HepG2 (cell line): ENCODE measurements at regions not wholly inside any gene's neighbourhood (a gene's known extent, or its start where the extent isn't known, plus 50 kb on each side); places are given as distances from the start of the nearest gene placed in this dataset.

Experiments
- ATAC-seq: fragments of 200-7000 bp; cut with Tn5 transposase; 3 replicates; pipeline ENCODE4 v1.9.1; 2020; ENCODE audit warnings: mild to moderate bottlenecking, moderate library complexity
- BruUV-seq: library from RNA; stranded (reverse); fragments of 400-500 nt; replicated peaks from 2 replicates; lab custom pipeline; 2021; lab: Mats Ljungman, UMichigan
- CTCF ChIA-PET: fragments of 300-600 bp; formaldehyde crosslinking; extraction: SDS; loops from one replicate; lab custom pipeline; 2021; ENCODE audit warnings: low total read pairs, inconsistent platforms, low intra/inter-chr PET ratio; lab: Yijun Ruan, JAX
- POLR2A ChIA-PET: fragments of 350-600 bp; sonication (Branson Sonifier 250); formaldehyde crosslinking; loops from one replicate; lab custom pipeline; 2020; ENCODE audit warnings: antibody characterized with exemption, inconsistent platforms; lab: Yijun Ruan, JAX
- DNase-seq: peaks from one replicate; pipeline ENCODE4 v3.0.0-alpha.2; 2015; ENCODE audit warnings: low spot score
- FAIRE-seq: peaks from 3 replicates; lab custom pipeline; 2011; peaks lifted over from hg19 to GRCh38; lab: Jason Lieb, UNC
- H2AFZ ChIP-seq: one replicate; pipeline ENCODE4 v1.6.1; 2011; ENCODE audit warnings: low read length, inconsistent platforms
- H3K27ac ChIP-seq: fragments of 300-600 bp; 3 replicates; pipeline ENCODE4 v1.8.0; 2011; ENCODE audit warnings: mixed run types, mild to moderate bottlenecking, mixed read lengths, low read length, inconsistent platforms; ENCODE audit not compliant: insufficient read depth; ENCODE audit errors: extremely low read length
- H3K27me3 ChIP-seq, 2 experiments: fragments of 200-600 bp in 1 of 2; 2 replicates in 1 of 2; 3 replicates in 1 of 2; pipeline versions ENCODE4 v1.6.0 to v1.8.0; 2011; ENCODE audit warnings: low read length in 2 of 2, mild to moderate bottlenecking in 2 of 2, moderate library complexity in 2 of 2, inconsistent platforms in 1 of 2; ENCODE audit not compliant: insufficient read depth in 2 of 2, control insufficient read depth in 1 of 2
- H3K36me3 ChIP-seq, 2 experiments: fragments of 200-600 bp in 1 of 2; replicated peaks in 1 of 2; 2 replicates in 1 of 2; 3 replicates in 1 of 2; pipeline versions ENCODE4 v1.5.1 to v1.8.0; 2011; ENCODE audit warnings: low read length in 2 of 2, inconsistent platforms in 1 of 2; ENCODE audit not compliant: insufficient read depth in 2 of 2, control insufficient read depth in 1 of 2
- H3K4me1 ChIP-seq: 2 replicates; pipeline ENCODE4 v1.5.1; 2012; ENCODE audit warnings: low read length, inconsistent platforms; ENCODE audit not compliant: insufficient read depth
- H3K4me2 ChIP-seq: 2 replicates; pipeline ENCODE4 v1.6.0; 2011; ENCODE audit warnings: low read depth, low read length, inconsistent platforms
- H3K4me3 ChIP-seq, 3 experiments: fragments of 200-600 bp in 1 of 3; sonication (generic), shearing (Covaris generic) in 1 of 3; replicated peaks in 1 of 3; 2 replicates each; pipeline ENCODE4 v1.5.1; 2011 to 2016; ENCODE audit warnings: low read length in 3 of 3, inconsistent platforms in 2 of 3, low read depth in 2 of 3, mild to moderate bottlenecking in 2 of 3, control low read depth in 1 of 3, mixed read lengths in 1 of 3; ENCODE audit not compliant: insufficient read depth in 1 of 3
- H3K79me2 ChIP-seq: one replicate; pipeline ENCODE4 v1.6.1; 2011; ENCODE audit warnings: low read length, inconsistent platforms; ENCODE audit not compliant: insufficient read depth
- H3K9ac ChIP-seq: 2 replicates; pipeline ENCODE4 v1.6.0; 2011; ENCODE audit warnings: mild to moderate bottlenecking, low read depth, low read length, inconsistent platforms; ENCODE audit not compliant: insufficient read depth
- H3K9me3 ChIP-seq: 2 replicates; pipeline ENCODE4 v1.5.1; 2012; ENCODE audit warnings: mild to moderate bottlenecking, low read length
- H4K20me1 ChIP-seq: 2 replicates; pipeline ENCODE4 v1.6.0; 2011; ENCODE audit warnings: inconsistent platforms, mild to moderate bottlenecking, low read length, moderate library complexity; ENCODE audit not compliant: insufficient read depth
- AHR ChIP-seq: IDR thresholded peaks from 2 replicates; pipeline ENCODE4 v1.6.1; 2018; ENCODE audit warnings: missing genetic modification reagents, missing compliant biosample characterization
- ARNT2 ChIP-seq: sonication (generic); formaldehyde crosslinking; IDR thresholded peaks from 2 replicates; pipeline ENCODE4 v1.8.0; 2022; ENCODE audit warnings: mild to moderate bottlenecking, low read depth, missing genetic modification reagents, moderate library complexity
- BHLHE40 ChIP-seq: IDR thresholded peaks from 2 replicates; pipeline ENCODE4 v1.6.1; 2011; ENCODE audit warnings: low read length, improper control_type of control experiment
- CBX2 ChIP-seq, 2 experiments: fragments of 200-600 bp in 1 of 2; sonication (generic); formaldehyde crosslinking in 1 of 2; IDR thresholded peaks; 2 replicates each; pipeline versions ENCODE4 v1.7.0 to v1.8.1; 2018 to 2022; ENCODE audit warnings: low read depth in 2 of 2, low read length in 1 of 2, mild to moderate bottlenecking in 1 of 2, missing genetic modification reagents in 1 of 2
- EHMT2 ChIP-seq: fragments of 200-600 bp; sonication (generic); IDR thresholded peaks from 2 replicates; pipeline ENCODE4 v1.7.0; 2017; ENCODE audit warnings: antibody characterized with exemption, low read depth, low read length, borderline replicate concordance
- FLYWCH1 ChIP-seq: sonication (generic); formaldehyde crosslinking; IDR thresholded peaks from 2 replicates; pipeline ENCODE4 v1.8.1; 2023; ENCODE audit warnings: mild to moderate bottlenecking, missing genetic modification reagents
- HDAC6 ChIP-seq: fragments of 200-600 bp; sonication (generic); IDR thresholded peaks from 2 replicates; pipeline ENCODE4 v1.7.0; 2017; ENCODE audit warnings: mild to moderate bottlenecking, antibody characterized with exemption, low read length, low read depth
- PRDM4 ChIP-seq: sonication (generic); formaldehyde crosslinking; IDR thresholded peaks from 2 replicates; pipeline ENCODE4 v1.9.0; 2021; ENCODE audit warnings: missing genetic modification reagents, borderline replicate concordance
- SALL1 ChIP-seq: sonication (generic); formaldehyde crosslinking; IDR thresholded peaks from 2 replicates; pipeline ENCODE4 v1.8.0; 2022; ENCODE audit warnings: mild to moderate bottlenecking, missing genetic modification reagents
- TFDP1 ChIP-seq: IDR thresholded peaks from 2 replicates; pipeline ENCODE4 v1.6.1; 2016; ENCODE audit warnings: missing compliant biosample characterization, missing genetic modification reagents, borderline replicate concordance
- TIGD3 ChIP-seq: sonication (generic); formaldehyde crosslinking; IDR thresholded peaks from 2 replicates; pipeline ENCODE4 v1.5.1; 2020; ENCODE audit warnings: mild to moderate bottlenecking, missing genetic modification reagents, borderline replicate concordance
- ZFP37 ChIP-seq: sonication (generic); formaldehyde crosslinking; IDR thresholded peaks from 2 replicates; pipeline ENCODE4 v1.4.0; 2020; ENCODE audit warnings: missing genetic modification reagents, borderline replicate concordance
- ZNF432 ChIP-seq: sonication (generic); formaldehyde crosslinking; IDR thresholded peaks from 2 replicates; pipeline ENCODE4 v1.5.0; 2020; ENCODE audit warnings: missing genetic modification reagents, mild to moderate bottlenecking, borderline replicate concordance
- ZNF44 ChIP-seq: sonication (generic); formaldehyde crosslinking; IDR thresholded peaks from 2 replicates; pipeline ENCODE4 v1.5.1; 2020; ENCODE audit warnings: mild to moderate bottlenecking, missing genetic modification reagents
- ZNF598 ChIP-seq: sonication (generic); formaldehyde crosslinking; IDR thresholded peaks from 2 replicates; pipeline ENCODE4 v1.5.1; 2020; ENCODE audit warnings: mild to moderate bottlenecking, missing genetic modification reagents, borderline replicate concordance
- ZNF704 ChIP-seq: sonication (generic); formaldehyde crosslinking; IDR thresholded peaks from 2 replicates; pipeline ENCODE4 v1.8.1; 2023; ENCODE audit warnings: mild to moderate bottlenecking, inconsistent platforms, moderate library complexity, missing genetic modification reagents, borderline replicate concordance
- WGBS: methylation state at CpG from one replicate; pipeline ENCODE4 v1.1.6; 2017; ENCODE audit warnings: low lambda C conversion rate; 5-methylcytosine and 5-hydroxymethylcytosine counted together
- in situ Hi-C: cut with HindIII; loops from 2 replicates; pipeline ENCODE4 v1.10.0; 2017; ENCODE audit warnings: low pct_unique_long_range_greater_than_20kb; ENCODE audit not compliant: extremely low pct_ligation_motif_present
- intact Hi-C: fragments of 100-400 bp; cut with micrococcal nuclease; formaldehyde crosslinking; loops from one replicate; pipeline ENCODE4 v1.10.0; 2022; ENCODE audit not compliant: unreplicated experiment

GRCh38 chr15:81923561-81924350 lies 122.1 kb downstream of the MEX3B start:
- Histone ChIP-seq H2AFZ (no peak overlapping the region), H4K20me1 (no peaks in the 10 kb centered on the region), H3K9me3 (peaks cover 24% of the 10 kb centered on the region), H3K9ac (no peak overlapping the region), H3K4me3 (no peak overlapping the region), H3K27ac (no peak overlapping the region), H3K36me3 (no peaks in the 10 kb centered on the region), H3K79me2 (no peaks in the 10 kb centered on the region), H3K27me3 (no peaks in the 10 kb centered on the region; a peak in 1 of 5 replicates), H3K4me1 (no peaks in the 10 kb centered on the region), H3K4me2 (no peak overlapping the region)
- POLR2A ChIA-PET = no interaction called here
- ATAC-seq (no peak), DNase-seq (no peak), FAIRE-seq (no peak)
- CTCF ChIA-PET = no interaction called here
- WGBS = under 1% methylated on average over 4 of the region's 4 CpGs
- no TSS peak for BruUV-seq
- in situ Hi-C loops = no loop called here
- intact Hi-C loops = no loop called here
- TF ChIP-seq BHLHE40 (no peak), ZFP37 (CRISPR knock-in tag) (no peak), TFDP1 (CRISPR knock-in tag) (no peak), ZNF704 (CRISPR knock-in tag) (no peak), CBX2 (IDR thresholded peaks at IDR 0.05; ENCODE audit: low read depth, low read length) (no peak), CBX2 (CRISPR knock-in tag; IDR thresholded peaks at IDR 0.05; ENCODE audit: low read depth) (no peak), ZNF432 (no peak), SALL1 (CRISPR knock-in tag) (no peak), EHMT2 (no peak), FLYWCH1 (CRISPR knock-in tag) (no peak), PRDM4 (CRISPR knock-in tag) (no peak), AHR (CRISPR knock-in tag) (no peak), ZNF598 (CRISPR knock-in tag) (no peak), ZNF44 (CRISPR knock-in tag) (no peak), HDAC6 (no peak), ARNT2 (CRISPR knock-in tag) (no peak), TIGD3 (no peak)
